Mammary epithelial cell (primary cell): ENCODE measurements at regions not wholly inside any gene's neighbourhood (a gene's known extent, or its start where the extent isn't known, plus 50 kb on each side); places are given as distances from the start of the nearest gene placed in this dataset.

Source experiments
- CTCF ChIP-seq, 2 donors: IDR thresholded peaks in 1 of 2; conservative IDR thresholded peaks in 1 of 2; 2 replicates each; pipeline ENCODE4 v1.5.1; 2011 to 2012; ENCODE audit warnings: inconsistent platforms in 2 of 2, low read length in 2 of 2, mild to moderate bottlenecking in 2 of 2, control low read depth in 1 of 2, low read depth in 1 of 2; ENCODE audit not compliant: insufficient read depth in 1 of 2; ENCODE audit errors: extremely low read depth in 1 of 2
- EZH2 ChIP-seq: IDR thresholded peaks from 2 replicates; pipeline ENCODE4 v1.6.1; 2012; ENCODE audit warnings: low read length, inconsistent platforms, borderline replicate concordance

GRCh38 chr16:86899757-86900156, 321.4 kb downstream of the FOXL1 start:
- TF ChIP-seq EZH2 = no peak
- no peak for TF ChIP-seq CTCF (conservative IDR thresholded peaks at IDR 0.05 in 1 of 2, IDR thresholded peaks at IDR 0.05 in 1 of 2; ENCODE audit: extremely low read depth in 1 of 2, insufficient read depth in 1 of 2, low read depth in 1 of 2, low read length in 2 of 2)
